Neural crest cell (in vitro differentiated cells): ENCODE measurements at regions not wholly inside any gene's neighbourhood (a gene's known extent, or its start where the extent isn't known, plus 50 kb on each side); places are given as distances from the start of the nearest gene placed in this dataset.

Source experiments
- DNase-seq: peaks from one replicate; pipeline ENCODE4 v3.0.0; 2021; ENCODE audit warnings: low read depth, mixed read lengths, low spot score
- H3K27ac Mint-ChIP-seq: one replicate; pipeline ENCODE4 v1.8.0; 2021; ENCODE audit warnings: mild to moderate bottlenecking, mixed read lengths; ENCODE audit not compliant: unreplicated experiment
- H3K27me3 Mint-ChIP-seq: 2 replicates; pipeline ENCODE4 v1.8.0; 2021; ENCODE audit warnings: low read depth, mild to moderate bottlenecking, mixed read lengths
- H3K36me3 Mint-ChIP-seq: 2 replicates; pipeline ENCODE4 v1.8.0; 2021; ENCODE audit warnings: low read depth, mild to moderate bottlenecking, mixed read lengths
- H3K4me1 Mint-ChIP-seq: 2 replicates; pipeline ENCODE4 v1.8.0; 2021; ENCODE audit warnings: mixed read lengths
- H3K4me3 Mint-ChIP-seq: one replicate; pipeline ENCODE4 v1.8.0; 2021; ENCODE audit warnings: mild to moderate bottlenecking, mixed read lengths
- H3K9me3 Mint-ChIP-seq: 2 replicates; pipeline ENCODE4 v1.8.0; 2021; ENCODE audit warnings: mixed read lengths
- CTCF ChIP-seq: fragments of 200-600 bp; sonication (generic); conservative IDR thresholded peaks from 2 replicates; pipeline ENCODE4 v1.5.0; 2021; ENCODE audit warnings: antibody characterized with exemption, mild to moderate bottlenecking

DNA sequence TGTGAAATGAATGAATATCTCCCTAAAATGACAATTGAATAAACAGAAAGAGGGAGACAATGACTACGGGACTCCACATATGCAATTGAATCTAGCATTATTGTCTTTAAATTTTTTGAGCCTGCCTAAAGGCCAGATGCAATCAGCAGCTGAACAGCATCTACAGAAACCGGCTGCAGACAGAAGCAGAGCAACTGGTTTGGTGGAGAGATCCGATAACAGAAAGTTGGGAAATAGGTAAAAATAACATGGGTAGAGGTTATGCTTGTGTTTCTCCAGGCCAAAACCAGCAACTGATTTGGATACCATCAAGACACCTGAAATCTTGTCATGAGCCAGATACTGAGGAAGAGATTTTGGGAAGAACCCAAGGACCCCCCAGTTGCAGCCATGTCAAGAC lies 146.6 kb downstream of the ZNF33B start:
- Mint-ChIP-seq H3K27ac (no peak overlapping the region), H3K36me3 (peaks cover 7% of the 10 kb centered on the region), H3K9me3 (peaks cover 22% of the 10 kb centered on the region)

DNA sequence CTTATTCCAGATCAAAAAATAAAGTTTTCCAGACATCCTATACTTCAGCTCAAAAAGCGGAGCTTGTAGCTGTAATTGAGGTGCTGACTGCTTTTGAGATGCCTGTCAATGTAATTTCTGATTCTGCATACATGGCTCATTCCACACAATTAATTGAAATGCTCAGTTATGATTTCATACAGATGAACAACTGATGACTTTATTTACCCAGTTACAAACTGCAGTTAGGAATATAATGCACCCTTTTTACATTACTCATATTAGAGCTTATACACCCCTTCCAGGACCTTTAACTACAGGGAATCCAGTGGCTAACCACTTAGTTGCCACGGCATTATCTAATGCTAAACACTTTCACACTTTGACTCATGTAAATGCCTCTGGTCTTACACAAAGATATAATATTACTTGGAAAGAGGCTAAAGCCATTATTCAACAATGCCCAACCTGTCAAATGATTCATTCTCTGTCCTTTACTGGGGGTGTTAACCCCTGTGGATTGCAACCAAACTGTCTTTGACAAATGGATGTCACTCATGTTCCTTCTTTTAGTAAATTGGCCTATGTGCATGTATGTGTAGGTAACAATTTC lies 147.3 kb downstream of the ZNF33B start:
- H3K4me1 Mint-ChIP-seq = no peaks in the 10 kb centered on the region
- TF ChIP-seq CTCF = no peak
- H3K36me3 Mint-ChIP-seq = peaks cover 7% of the 10 kb centered on the region
- no peak for DNase-seq
- no peak overlapping the region for H3K4me3 Mint-ChIP-seq
- no peak overlapping the region for H3K27ac Mint-ChIP-seq
- H3K27me3 Mint-ChIP-seq = no peaks in the 10 kb centered on the region
- H3K9me3 Mint-ChIP-seq = peaks cover 23% of the 10 kb centered on the region

More for the DNA sequence above, 146.6 kb downstream of the ZNF33B start:
- Mint-ChIP-seq H3K4me1 (no peaks in the 10 kb centered on the region), H3K4me3 (no peak overlapping the region), H3K27me3 (no peaks in the 10 kb centered on the region)
- DNase-seq = no peak
- TF ChIP-seq CTCF = no peak

DNA sequence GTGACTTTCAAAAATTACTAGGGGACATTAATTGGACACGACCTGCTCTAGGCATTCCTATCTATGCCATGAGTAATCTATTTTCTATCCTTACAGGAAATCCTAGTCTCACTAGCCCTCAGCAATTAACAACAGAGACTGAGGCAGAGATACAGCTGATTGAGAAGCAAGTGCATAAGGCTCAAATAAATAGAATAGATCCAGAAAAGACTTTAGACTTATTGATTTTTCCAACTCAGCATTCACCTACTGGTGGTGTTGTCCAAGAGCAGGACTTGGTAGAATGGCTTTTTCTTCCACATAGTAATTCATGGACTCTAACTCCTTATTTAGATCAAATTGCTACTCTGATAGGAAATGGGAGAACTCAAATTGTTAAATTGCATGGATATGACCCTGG lies 148.0 kb downstream of the ZNF33B start:
- no peak overlapping the region for H3K4me3 Mint-ChIP-seq
- H3K27ac Mint-ChIP-seq = no peak overlapping the region
- peaks cover 23% of the 10 kb centered on the region for H3K9me3 Mint-ChIP-seq
- DNase-seq = no peak
- TF ChIP-seq CTCF = no peak
- H3K4me1 Mint-ChIP-seq = no peaks in the 10 kb centered on the region
- no peaks in the 10 kb centered on the region for H3K27me3 Mint-ChIP-seq
- H3K36me3 Mint-ChIP-seq = peaks cover 6% of the 10 kb centered on the region

DNA sequence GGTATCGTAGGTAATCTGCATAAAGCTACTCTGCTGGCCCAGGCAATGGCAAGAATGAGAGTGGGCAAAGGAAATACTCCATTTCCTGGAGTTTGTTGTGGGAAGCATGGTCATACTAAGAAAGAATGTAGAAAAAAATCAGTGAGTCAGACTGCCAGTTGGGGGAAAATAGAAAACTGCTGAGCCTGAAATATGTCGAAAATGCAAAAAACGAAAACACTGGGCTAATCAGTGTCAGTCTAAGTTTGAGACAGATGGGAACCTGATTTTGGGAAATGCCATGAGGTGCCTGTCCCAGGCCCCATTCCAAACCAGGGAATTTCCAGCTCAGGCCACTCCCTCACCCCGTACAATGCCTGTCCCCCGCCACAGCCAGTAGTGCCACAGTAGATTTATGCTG lies 150.0 kb downstream of the ZNF33B start:
- peaks cover 23% of the 10 kb centered on the region for H3K9me3 Mint-ChIP-seq
- no peaks in the 10 kb centered on the region for H3K4me1 Mint-ChIP-seq
- H3K36me3 Mint-ChIP-seq = peaks cover 7% of the 10 kb centered on the region
- DNase-seq = no peak
- no peaks in the 10 kb centered on the region for H3K27me3 Mint-ChIP-seq
- no peak overlapping the region for H3K27ac Mint-ChIP-seq
- TF ChIP-seq CTCF = no peak
- no peak overlapping the region for H3K4me3 Mint-ChIP-seq

DNA sequence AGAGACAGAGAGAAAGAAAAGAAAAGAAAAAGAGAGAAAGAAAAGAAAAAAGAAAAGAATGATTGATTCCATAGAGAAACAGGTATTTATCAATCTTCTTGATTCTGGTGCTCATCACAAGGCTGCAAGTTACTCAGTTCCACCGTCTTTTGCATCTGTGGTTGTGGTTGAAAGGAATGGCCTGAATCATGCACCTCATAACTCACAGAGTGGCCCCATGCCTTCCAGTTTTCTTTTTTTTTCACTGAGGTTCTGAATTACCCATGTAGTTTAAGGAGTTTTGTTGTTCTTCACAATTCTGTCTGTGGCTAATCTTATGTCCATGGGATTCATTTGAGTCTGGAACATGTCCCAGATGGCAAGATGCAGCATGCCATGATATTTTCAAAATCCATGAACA lies 156.0 kb downstream of the ZNF33B start:
- Mint-ChIP-seq H3K9me3 (peaks cover 20% of the 10 kb centered on the region), H3K4me1 (no peaks in the 10 kb centered on the region), H3K36me3 (peaks cover 15% of the 10 kb centered on the region)

More for the DNA sequence above, 156.0 kb downstream of the ZNF33B start:
- no peaks in the 10 kb centered on the region for H3K27me3 Mint-ChIP-seq
- H3K27ac Mint-ChIP-seq = no peak overlapping the region
- no peak for TF ChIP-seq CTCF
- no peak overlapping the region for H3K4me3 Mint-ChIP-seq
- DNase-seq = no peak
